Astrocyte (in vitro differentiated cells and primary cell): ENCODE measurements at regions not wholly inside any gene's neighbourhood (a gene's known extent, or its start where the extent isn't known, plus 50 kb on each side); places are given as distances from the start of the nearest gene placed in this dataset.

Experiments used
- DNase-seq: peaks from one replicate; pipeline ENCODE4 v3.0.0-alpha.2; 2010; ENCODE audit warnings: low read depth
- FAIRE-seq: peaks from 2 replicates; lab custom pipeline; 2011; peaks lifted over from hg19 to GRCh38; lab: Jason Lieb, UNC
- H2AFZ ChIP-seq: 2 replicates; pipeline ENCODE4 v1.6.0; 2012; ENCODE audit warnings: low read depth, low read length, inconsistent platforms
- H3K27ac ChIP-seq: 2 replicates; pipeline ENCODE4 v1.5.1; 2011; ENCODE audit warnings: low read depth, low read length, inconsistent platforms
- H3K27me3 ChIP-seq: 2 replicates; pipeline ENCODE4 v1.6.0; 2011; ENCODE audit warnings: low read length, inconsistent platforms; ENCODE audit not compliant: insufficient read depth
- H3K36me3 ChIP-seq: 2 replicates; pipeline ENCODE4 v1.5.1; 2011; ENCODE audit warnings: low read length, inconsistent platforms; ENCODE audit not compliant: insufficient read depth
- H3K4me1 ChIP-seq: 2 replicates; pipeline ENCODE4 v1.5.1; 2011; ENCODE audit warnings: low read length, inconsistent platforms; ENCODE audit not compliant: insufficient read depth
- H3K4me2 ChIP-seq: 2 replicates; pipeline ENCODE4 v1.6.0; 2012; ENCODE audit warnings: low read length, inconsistent platforms
- H3K4me3 ChIP-seq: 2 replicates; pipeline ENCODE4 v1.5.1; 2011; ENCODE audit warnings: low read depth, mild to moderate bottlenecking, low read length, inconsistent platforms; ENCODE audit not compliant: insufficient read depth
- H3K79me2 ChIP-seq: 2 replicates; pipeline ENCODE4 v1.6.0; 2012; ENCODE audit warnings: mild to moderate bottlenecking, low read length, inconsistent platforms; ENCODE audit not compliant: insufficient read depth
- H3K9ac ChIP-seq: 2 replicates; pipeline ENCODE4 v1.6.0; 2012; ENCODE audit warnings: mild to moderate bottlenecking, low read length, inconsistent platforms
- H3K9me3 ChIP-seq: 2 replicates; pipeline ENCODE4 v1.5.1; 2012; ENCODE audit warnings: low read depth, mild to moderate bottlenecking, low read length, inconsistent platforms; ENCODE audit not compliant: insufficient read depth
- H4K20me1 ChIP-seq: 2 replicates; pipeline ENCODE4 v1.6.0; 2012; ENCODE audit warnings: low read length, inconsistent platforms; ENCODE audit not compliant: insufficient read depth
- H3K27ac Mint-ChIP-seq: one replicate; pipeline ENCODE4 v1.8.0; 2021; ENCODE audit warnings: mild to moderate bottlenecking, mixed read lengths; ENCODE audit not compliant: unreplicated experiment
- H3K27me3 Mint-ChIP-seq: one replicate; pipeline ENCODE4 v1.8.0; 2021; ENCODE audit warnings: low read depth, mixed read lengths; ENCODE audit not compliant: unreplicated experiment
- H3K36me3 Mint-ChIP-seq: one replicate; pipeline ENCODE4 v1.8.0; 2021; ENCODE audit warnings: low read depth, mixed read lengths; ENCODE audit not compliant: unreplicated experiment
- H3K4me1 Mint-ChIP-seq: one replicate; pipeline ENCODE4 v1.8.0; 2021; ENCODE audit warnings: low read depth, mixed read lengths; ENCODE audit not compliant: unreplicated experiment
- H3K4me3 Mint-ChIP-seq: one replicate; pipeline ENCODE4 v1.8.0; 2021; ENCODE audit warnings: mild to moderate bottlenecking, moderate library complexity, mixed read lengths; ENCODE audit not compliant: unreplicated experiment
- H3K9me3 Mint-ChIP-seq: one replicate; pipeline ENCODE4 v1.8.0; 2021; ENCODE audit warnings: mild to moderate bottlenecking, mixed read lengths; ENCODE audit not compliant: unreplicated experiment
- EZH2 ChIP-seq: IDR thresholded peaks from 2 replicates; pipeline ENCODE4 v1.6.1; 2012; ENCODE audit warnings: mild to moderate bottlenecking, low read length, inconsistent platforms; ENCODE audit not compliant: insufficient read depth
- TF ChIP-seq, protein P1 (sequence below): IDR thresholded peaks from 2 replicates; pipeline ENCODE4 v1.5.1; 2011; ENCODE audit warnings: low read depth, mild to moderate bottlenecking, inconsistent platforms, low read length, moderate library complexity; ENCODE audit not compliant: insufficient read depth

DNA sequence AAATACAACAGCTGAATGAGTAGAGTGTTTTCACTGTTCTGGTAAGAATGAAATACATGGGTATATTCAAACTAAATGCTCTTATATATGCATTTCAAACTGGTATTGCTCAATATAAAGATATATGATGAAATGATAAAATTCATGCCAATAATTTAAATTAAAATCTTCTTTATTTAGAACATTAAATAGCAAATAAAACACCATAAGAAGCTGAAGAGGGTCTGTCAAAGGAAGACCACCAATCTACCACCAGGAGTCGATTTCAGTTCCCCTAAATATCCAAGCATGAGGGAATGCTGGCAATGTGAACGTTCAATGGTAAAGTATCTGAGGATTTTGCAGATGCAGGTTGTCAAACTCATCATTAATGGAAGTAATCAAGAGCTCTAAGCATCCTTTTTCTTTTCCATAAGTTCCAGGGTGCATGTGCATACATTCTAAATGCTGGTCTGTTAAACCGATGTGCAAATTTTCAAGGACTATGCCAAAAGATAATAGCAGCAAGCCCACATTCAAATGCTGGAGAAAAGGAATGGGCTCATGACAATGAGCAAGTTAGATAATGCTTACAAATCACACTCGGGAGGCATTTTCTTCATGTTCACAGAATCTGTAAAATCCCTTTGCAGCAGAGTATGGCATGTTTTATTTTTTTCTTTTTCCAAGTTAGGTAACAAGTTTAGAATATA, 118.8 kb upstream of the MTAP start:
- DNase-seq (no peak), FAIRE-seq (peak; percentile 65)
- Histone ChIP-seq H3K27ac (peak overlapping the region; percentile 96), H4K20me1 (no peaks in the 10 kb centered on the region), H3K4me3 (no peak overlapping the region), H3K36me3 (no peaks in the 10 kb centered on the region), H3K9ac (no peak overlapping the region), H3K27me3 (no peaks in the 10 kb centered on the region), H3K9me3 (no peaks in the 10 kb centered on the region), H3K4me2 (peak overlapping the region; percentile 11), H2AFZ (no peak overlapping the region), H3K79me2 (peaks cover 9% of the 10 kb centered on the region), H3K4me1 (peaks cover 89% of the 10 kb centered on the region)
- Mint-ChIP-seq H3K4me1 (peaks cover 59% of the 10 kb centered on the region), H3K27me3 (no peaks in the 10 kb centered on the region), H3K9me3 (no peaks in the 10 kb centered on the region), H3K4me3 (no peak overlapping the region), H3K36me3 (no peaks in the 10 kb centered on the region), H3K27ac (no peak overlapping the region)
- TF ChIP-seq, protein P1, sequence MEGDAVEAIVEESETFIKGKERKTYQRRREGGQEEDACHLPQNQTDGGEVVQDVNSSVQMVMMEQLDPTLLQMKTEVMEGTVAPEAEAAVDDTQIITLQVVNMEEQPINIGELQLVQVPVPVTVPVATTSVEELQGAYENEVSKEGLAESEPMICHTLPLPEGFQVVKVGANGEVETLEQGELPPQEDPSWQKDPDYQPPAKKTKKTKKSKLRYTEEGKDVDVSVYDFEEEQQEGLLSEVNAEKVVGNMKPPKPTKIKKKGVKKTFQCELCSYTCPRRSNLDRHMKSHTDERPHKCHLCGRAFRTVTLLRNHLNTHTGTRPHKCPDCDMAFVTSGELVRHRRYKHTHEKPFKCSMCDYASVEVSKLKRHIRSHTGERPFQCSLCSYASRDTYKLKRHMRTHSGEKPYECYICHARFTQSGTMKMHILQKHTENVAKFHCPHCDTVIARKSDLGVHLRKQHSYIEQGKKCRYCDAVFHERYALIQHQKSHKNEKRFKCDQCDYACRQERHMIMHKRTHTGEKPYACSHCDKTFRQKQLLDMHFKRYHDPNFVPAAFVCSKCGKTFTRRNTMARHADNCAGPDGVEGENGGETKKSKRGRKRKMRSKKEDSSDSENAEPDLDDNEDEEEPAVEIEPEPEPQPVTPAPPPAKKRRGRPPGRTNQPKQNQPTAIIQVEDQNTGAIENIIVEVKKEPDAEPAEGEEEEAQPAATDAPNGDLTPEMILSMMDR, result no peak
- no peak for TF ChIP-seq EZH2

- Histone ChIP-seq H3K4me1 (peaks cover 88% of the 10 kb centered on the region), H3K27me3 (no peaks in the 10 kb centered on the region), H3K27ac (peak overlapping the region; percentile 96), H4K20me1 (no peaks in the 10 kb centered on the region), H3K4me2 (peak overlapping the region; percentile 76), H3K9me3 (no peaks in the 10 kb centered on the region), H3K36me3 (no peaks in the 10 kb centered on the region), H3K4me3 (no peak overlapping the region), H3K9ac (peak overlapping the region; percentile 76), H3K79me2 (peaks cover 9% of the 10 kb centered on the region), H2AFZ (no peak overlapping the region)
- Mint-ChIP-seq H3K4me3 (no peak overlapping the region), H3K4me1 (peaks cover 62% of the 10 kb centered on the region), H3K27ac (peak overlapping the region; percentile 70), H3K27me3 (no peaks in the 10 kb centered on the region), H3K9me3 (no peaks in the 10 kb centered on the region), H3K36me3 (no peaks in the 10 kb centered on the region)
- no peak for DNase-seq
- FAIRE-seq, result no peak
- TF ChIP-seq, protein P1, result no peak
- TF ChIP-seq EZH2, result no peak
Measured at GRCh38 chr9:21684231-21684630, 118.2 kb upstream of the MTAP start.

GRCh38 chr9:21684831-21685362, 117.5 kb upstream of the MTAP start:
- DNase-seq (peak; percentile 100), FAIRE-seq (peak; percentile 98)
- Histone ChIP-seq H3K9ac (peak overlapping the region; percentile 76), H2AFZ (no peak overlapping the region), H3K36me3 (no peaks in the 10 kb centered on the region), H3K27ac (peak overlapping the region; percentile 96), H3K9me3 (no peaks in the 10 kb centered on the region), H3K4me2 (peak overlapping the region; percentile 76), H3K4me1 (peaks cover 91% of the 10 kb centered on the region), H3K27me3 (no peaks in the 10 kb centered on the region), H3K79me2 (peaks cover 12% of the 10 kb centered on the region), H3K4me3 (no peak overlapping the region), H4K20me1 (no peaks in the 10 kb centered on the region)
- peak overlapping the region; percentile 70 for H3K27ac Mint-ChIP-seq
- H3K4me1 Mint-ChIP-seq, result peaks cover 62% of the 10 kb centered on the region
- H3K9me3 Mint-ChIP-seq, result no peaks in the 10 kb centered on the region
- H3K36me3 Mint-ChIP-seq, result no peaks in the 10 kb centered on the region
- H3K27me3 Mint-ChIP-seq, result no peaks in the 10 kb centered on the region
- H3K4me3 Mint-ChIP-seq, result no peak overlapping the region
- TF ChIP-seq EZH2, result no peak
- TF ChIP-seq, protein P1, result no peak
